Colonic mucosa (tissue), 4 donors: ENCODE measurements at regions not wholly inside any gene's neighbourhood (a gene's known extent, or its start where the extent isn't known, plus 50 kb on each side); places are given as distances from the start of the nearest gene placed in this dataset.

Experiments
- DNase-seq: peaks from one replicate; pipeline ENCODE4 v3.0.0-alpha.2; 2020
- H3K27ac ChIP-seq: fragments of 200-600 bp; one replicate; pipeline ENCODE4 v1.8.0; 2021
- H3K27me3 ChIP-seq: fragments of 200-600 bp; one replicate; pipeline ENCODE4 v1.8.0; 2021
- H3K36me3 ChIP-seq: fragments of 200-600 bp; one replicate; pipeline ENCODE4 v1.8.0; 2021
- H3K4me1 ChIP-seq: fragments of 200-600 bp; one replicate; pipeline ENCODE4 v1.8.0; 2021; ENCODE audit warnings: mild to moderate bottlenecking
- H3K4me3 ChIP-seq: fragments of 200-600 bp; one replicate; pipeline ENCODE4 v1.8.0; 2021
- H3K9ac ChIP-seq, 2 donors: one replicate each; pipeline ENCODE4 v1.7.0; 2013; ENCODE audit warnings: control low read depth in 2 of 2, low read depth in 2 of 2, low read length in 2 of 2
- H3K9me3 ChIP-seq: fragments of 200-600 bp; one replicate; pipeline ENCODE4 v1.8.0; 2021
- intact Hi-C: fragments of 100-400 bp; cut with DNase I; formaldehyde crosslinking; loops from one replicate; pipeline ENCODE4 v1.14.1; 2022
- TF ChIP-seq, protein P1 (sequence below): fragments of 200-600 bp; IDR thresholded peaks from one replicate; pipeline ENCODE4 v1.8.0; 2022; ENCODE audit warnings: antibody characterized with exemption, mild to moderate bottlenecking
- donor health status: healthy.
- donor health status: DM: no; HTN: no; CAD: no.
- donor health status: DM: no; HTN: no; CAD: no.

DNA sequence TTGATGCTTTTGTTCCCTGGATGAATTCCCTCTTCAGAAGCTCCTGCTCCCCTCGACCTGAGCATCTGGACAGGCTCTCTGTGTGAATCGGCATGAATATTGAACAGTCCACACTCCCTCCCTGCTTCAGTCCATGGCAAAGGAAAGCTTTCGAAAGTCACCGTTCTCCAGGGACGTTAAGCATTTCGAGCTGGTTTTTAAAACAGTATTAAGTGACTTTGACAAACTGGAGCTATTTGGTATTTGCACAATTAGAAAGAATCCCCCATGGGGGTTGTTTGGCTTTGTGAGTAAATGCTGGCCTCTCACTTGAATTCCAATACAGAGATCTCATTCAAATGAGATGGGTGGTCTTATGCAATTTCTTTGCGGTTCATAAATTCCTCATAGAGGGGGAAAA is 85.3 kb upstream of the TIAM2 start:
- Histone ChIP-seq H3K27ac (no peak overlapping the region), H3K4me3 (no peak overlapping the region), H3K27me3 (no peaks in the 10 kb centered on the region), H3K36me3 (no peaks in the 10 kb centered on the region), H3K9me3 (no peaks in the 10 kb centered on the region), H3K4me1 (no peaks in the 10 kb centered on the region), H3K9ac (no peak overlapping the region)
- no peak for DNase-seq
- TF ChIP-seq, protein P1, sequence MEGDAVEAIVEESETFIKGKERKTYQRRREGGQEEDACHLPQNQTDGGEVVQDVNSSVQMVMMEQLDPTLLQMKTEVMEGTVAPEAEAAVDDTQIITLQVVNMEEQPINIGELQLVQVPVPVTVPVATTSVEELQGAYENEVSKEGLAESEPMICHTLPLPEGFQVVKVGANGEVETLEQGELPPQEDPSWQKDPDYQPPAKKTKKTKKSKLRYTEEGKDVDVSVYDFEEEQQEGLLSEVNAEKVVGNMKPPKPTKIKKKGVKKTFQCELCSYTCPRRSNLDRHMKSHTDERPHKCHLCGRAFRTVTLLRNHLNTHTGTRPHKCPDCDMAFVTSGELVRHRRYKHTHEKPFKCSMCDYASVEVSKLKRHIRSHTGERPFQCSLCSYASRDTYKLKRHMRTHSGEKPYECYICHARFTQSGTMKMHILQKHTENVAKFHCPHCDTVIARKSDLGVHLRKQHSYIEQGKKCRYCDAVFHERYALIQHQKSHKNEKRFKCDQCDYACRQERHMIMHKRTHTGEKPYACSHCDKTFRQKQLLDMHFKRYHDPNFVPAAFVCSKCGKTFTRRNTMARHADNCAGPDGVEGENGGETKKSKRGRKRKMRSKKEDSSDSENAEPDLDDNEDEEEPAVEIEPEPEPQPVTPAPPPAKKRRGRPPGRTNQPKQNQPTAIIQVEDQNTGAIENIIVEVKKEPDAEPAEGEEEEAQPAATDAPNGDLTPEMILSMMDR = no peak
- intact Hi-C loops = no loop called here

DNA sequence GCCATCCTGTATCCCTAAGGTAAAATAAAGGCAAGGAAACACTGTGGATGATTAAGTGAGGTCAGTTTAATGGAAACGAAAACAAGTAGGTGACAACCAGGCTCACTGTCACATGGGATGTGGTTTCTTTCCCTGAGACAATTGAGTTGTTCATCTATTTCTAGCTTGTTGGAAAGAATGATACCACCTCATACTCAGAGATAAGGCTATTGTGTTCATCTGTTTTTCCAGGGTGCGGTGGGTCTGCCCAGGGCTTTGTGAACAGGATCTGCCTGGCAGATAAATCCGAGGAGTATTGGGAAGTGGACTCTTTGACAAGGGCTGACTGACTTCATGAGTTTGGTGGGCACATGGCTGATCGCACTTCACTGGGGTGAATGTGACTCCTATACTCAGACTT is 80.8 kb upstream of the TIAM2 start:
- Histone ChIP-seq H3K27ac (no peak overlapping the region), H3K27me3 (no peaks in the 10 kb centered on the region), H3K36me3 (no peaks in the 10 kb centered on the region), H3K4me1 (no peaks in the 10 kb centered on the region), H3K4me3 (no peak overlapping the region), H3K9ac (no peak overlapping the region), H3K9me3 (no peaks in the 10 kb centered on the region)
- DNase-seq = no peak
- intact Hi-C loops = no loop called here
- TF ChIP-seq, protein P1 = no peak

DNA sequence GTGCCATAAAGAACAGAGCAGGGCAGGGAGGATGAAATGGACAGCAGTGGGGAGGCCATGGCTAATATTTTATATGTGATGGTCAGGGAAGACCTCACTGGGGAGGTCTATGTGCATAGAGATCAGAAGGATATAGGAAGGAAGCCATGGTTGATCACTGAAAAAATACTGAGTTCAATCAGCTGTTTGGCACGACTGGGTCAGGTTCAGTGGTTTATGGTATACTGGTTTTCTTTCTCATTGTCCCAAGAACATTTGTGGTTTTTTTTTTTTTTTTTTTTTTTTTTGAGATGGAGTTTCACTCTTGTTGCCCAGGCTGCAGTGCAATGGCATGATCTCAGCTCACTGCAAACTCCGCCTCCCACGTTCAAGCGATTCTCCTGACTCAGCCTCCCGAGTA is 78.3 kb upstream of the TIAM2 start:
- no peaks in the 10 kb centered on the region for H3K4me1 ChIP-seq
- no peak overlapping the region for H3K4me3 ChIP-seq
- TF ChIP-seq, protein P1 = no peak
- H3K27ac ChIP-seq = no peak overlapping the region
- no peaks in the 10 kb centered on the region for H3K36me3 ChIP-seq
- no peak for DNase-seq
- no peaks in the 10 kb centered on the region for H3K27me3 ChIP-seq
- H3K9me3 ChIP-seq = no peaks in the 10 kb centered on the region
- H3K9ac ChIP-seq = no peak overlapping the region
- intact Hi-C loops = no loop called here

DNA sequence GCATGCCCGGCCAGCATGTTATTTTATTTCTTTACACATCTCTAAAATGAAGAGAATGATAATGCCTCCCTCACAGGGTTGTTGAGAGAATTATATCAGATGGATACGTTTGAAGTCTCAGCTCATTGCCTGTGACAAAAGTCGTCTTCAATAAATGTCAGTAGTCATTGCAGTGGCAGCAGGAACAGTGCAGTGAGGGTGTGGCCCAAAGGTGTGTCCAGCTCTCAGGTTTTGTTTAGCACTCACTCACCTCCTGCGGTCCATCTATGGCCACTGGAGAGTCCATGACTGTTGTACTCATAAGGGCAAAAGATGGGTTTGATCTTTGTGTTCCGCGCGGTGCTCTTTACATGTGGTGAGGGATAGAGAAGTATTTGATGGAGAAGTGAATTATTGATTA is 77.2 kb upstream of the TIAM2 start:
- DNase-seq = no peak
- H3K9me3 ChIP-seq = no peaks in the 10 kb centered on the region
- H3K9ac ChIP-seq = no peak overlapping the region
- H3K36me3 ChIP-seq = no peaks in the 10 kb centered on the region
- H3K27ac ChIP-seq = no peak overlapping the region
- no peak overlapping the region for H3K4me3 ChIP-seq
- no peaks in the 10 kb centered on the region for H3K27me3 ChIP-seq
- no peaks in the 10 kb centered on the region for H3K4me1 ChIP-seq
- TF ChIP-seq, protein P1 = no peak
- intact Hi-C loops = no loop called here

DNA sequence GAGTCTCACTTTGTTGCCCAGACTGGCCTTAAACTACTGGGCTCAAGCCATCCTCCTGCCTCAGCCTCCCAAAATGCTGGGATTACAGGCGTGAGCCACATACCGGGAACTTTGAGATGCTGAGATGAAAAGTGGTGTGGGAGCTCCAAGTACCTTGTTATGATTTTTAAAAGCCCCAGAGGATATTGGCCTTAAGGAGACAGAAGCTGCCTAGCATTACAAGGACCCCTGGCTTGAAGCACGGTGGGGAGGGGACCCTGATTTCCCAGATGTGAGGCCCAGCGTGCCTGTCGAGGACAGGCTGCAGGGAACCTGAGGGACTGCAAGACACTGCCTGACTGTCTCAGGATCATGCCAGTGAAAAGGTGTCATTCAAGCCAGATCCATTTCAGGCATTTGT is 75.3 kb upstream of the TIAM2 start:
- Histone ChIP-seq H3K9me3 (no peaks in the 10 kb centered on the region), H3K9ac (no peak overlapping the region), H3K36me3 (no peaks in the 10 kb centered on the region), H3K27ac (no peak overlapping the region), H3K4me1 (no peaks in the 10 kb centered on the region), H3K4me3 (no peak overlapping the region), H3K27me3 (no peaks in the 10 kb centered on the region)
- intact Hi-C loops = no loop called here
- TF ChIP-seq, protein P1 = no peak
- DNase-seq = no peak
